ENCODE measurements at regions not wholly inside any gene's neighbourhood (a gene's known extent, or its start where the extent isn't known, plus 50 kb on each side); places are given as distances from the start of the nearest gene placed in this dataset.
"Not testable (repeated sequence)": the region's sequence is repeated elsewhere in the genome, so short reads cannot be mapped to it uniquely, and the experiment has no call there.

GRCh38 chr2:195307751-195308150 is 349.3 kb upstream of the SLC39A10 start:
- Mint-ChIP-seq H3K4me1 (no peaks in the 10 kb centered on the region), H3K9me3 (no peaks in the 10 kb centered on the region), H3K36me3 (no peaks in the 10 kb centered on the region), H3K27ac (no peak overlapping the region), H3K4me3 (no peak overlapping the region)
- ATAC-seq (no peak), DNase-seq (ENCODE audit: low spot score in 2 of 2) (no peak)

GRCh38 chr2:195304310-195304709 is 352.7 kb upstream of the SLC39A10 start:
- no peak overlapping the region for H3K4me3 Mint-ChIP-seq
- no peak for DNase-seq (ENCODE audit: low spot score in 2 of 2)
- no peaks in the 10 kb centered on the region for H3K4me1 Mint-ChIP-seq
- no peaks in the 10 kb centered on the region for H3K36me3 Mint-ChIP-seq
- no peaks in the 10 kb centered on the region for H3K9me3 Mint-ChIP-seq
- H3K27ac Mint-ChIP-seq, result no peak overlapping the region
- no peak for ATAC-seq

DNA sequence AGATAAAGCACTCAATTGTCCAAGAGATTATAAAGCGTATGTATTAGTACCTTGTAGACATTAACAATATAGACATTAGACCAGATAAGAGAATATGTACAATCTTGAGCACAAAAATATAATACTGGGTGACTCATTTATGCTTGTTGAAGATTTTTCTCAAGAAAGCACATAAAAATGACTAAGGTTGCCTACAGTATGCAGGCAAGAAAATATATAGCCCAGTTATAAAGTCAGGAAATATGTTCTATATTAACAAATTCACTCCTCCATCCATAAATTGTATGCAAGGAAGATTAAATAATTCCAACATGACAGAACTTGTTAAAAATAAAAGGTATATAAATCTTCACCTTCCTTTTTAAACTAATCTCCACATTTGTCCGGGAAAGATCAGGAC is 356.4 kb upstream of the SLC39A10 start:
- DNase-seq (ENCODE audit: low spot score in 2 of 2), result no peak
- H3K27ac Mint-ChIP-seq, result no peak overlapping the region
- no peak for ATAC-seq
- no peaks in the 10 kb centered on the region for H3K36me3 Mint-ChIP-seq
- no peak overlapping the region for H3K4me3 Mint-ChIP-seq
- no peaks in the 10 kb centered on the region for H3K4me1 Mint-ChIP-seq
- H3K9me3 Mint-ChIP-seq, result no peaks in the 10 kb centered on the region

GRCh38 chr2:195299600-195299999 is 357.4 kb upstream of the SLC39A10 start:
- no peak overlapping the region for H3K4me3 Mint-ChIP-seq
- no peaks in the 10 kb centered on the region for H3K36me3 Mint-ChIP-seq
- no peaks in the 10 kb centered on the region for H3K4me1 Mint-ChIP-seq
- no peak for DNase-seq (ENCODE audit: low spot score in 2 of 2)
- no peaks in the 10 kb centered on the region for H3K9me3 Mint-ChIP-seq
- no peak overlapping the region for H3K27ac Mint-ChIP-seq
- ATAC-seq, result no peak

- DNase-seq (ENCODE audit: low spot score in 2 of 2), result no peak
- Mint-ChIP-seq H3K36me3 (no peaks in the 10 kb centered on the region), H3K4me3 (no peak overlapping the region), H3K27ac (no peak overlapping the region), H3K9me3 (no peaks in the 10 kb centered on the region), H3K4me1 (no peaks in the 10 kb centered on the region)
- ATAC-seq, result no peak
Observed at GRCh38 chr2:195296490-195296889, 360.5 kb upstream of the SLC39A10 start.

DNA sequence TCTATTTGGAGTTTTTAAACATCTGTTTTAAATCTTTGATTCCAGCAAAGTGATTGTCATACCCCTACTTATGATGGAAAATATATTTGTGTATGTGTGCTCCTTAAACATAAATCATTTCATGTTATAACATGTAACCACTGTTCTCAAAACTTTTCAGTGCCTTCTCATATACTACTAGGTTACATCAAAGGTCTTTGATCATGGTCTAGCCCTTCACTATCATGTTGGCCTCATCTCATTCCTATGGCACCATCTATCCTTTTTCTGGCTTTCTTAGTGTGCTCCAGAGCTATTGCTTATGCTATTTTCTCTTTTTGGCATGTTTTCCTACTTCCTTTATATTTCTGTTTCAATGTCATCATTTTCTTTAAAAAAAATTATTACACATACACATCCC is 367.9 kb upstream of the SLC39A10 start:
- DNase-seq (ENCODE audit: low spot score in 2 of 2) (no peak), ATAC-seq (no peak)
- no peak overlapping the region for H3K27ac Mint-ChIP-seq
- H3K9me3 Mint-ChIP-seq, result no peaks in the 10 kb centered on the region
- no peaks in the 10 kb centered on the region for H3K4me1 Mint-ChIP-seq
- H3K36me3 Mint-ChIP-seq, result no peaks in the 10 kb centered on the region
- no peak overlapping the region for H3K4me3 Mint-ChIP-seq

- H3K27ac Mint-ChIP-seq, result no peak overlapping the region
- H3K4me1 Mint-ChIP-seq, result no peaks in the 10 kb centered on the region
- DNase-seq (ENCODE audit: low spot score in 2 of 2) (no peak), ATAC-seq (no peak)
- no peaks in the 10 kb centered on the region for H3K9me3 Mint-ChIP-seq
- H3K4me3 Mint-ChIP-seq, result no peak overlapping the region
- no peaks in the 10 kb centered on the region for H3K36me3 Mint-ChIP-seq
Observed at GRCh38 chr2:195279840-195280427, 377.1 kb upstream of the SLC39A10 start.

DNA sequence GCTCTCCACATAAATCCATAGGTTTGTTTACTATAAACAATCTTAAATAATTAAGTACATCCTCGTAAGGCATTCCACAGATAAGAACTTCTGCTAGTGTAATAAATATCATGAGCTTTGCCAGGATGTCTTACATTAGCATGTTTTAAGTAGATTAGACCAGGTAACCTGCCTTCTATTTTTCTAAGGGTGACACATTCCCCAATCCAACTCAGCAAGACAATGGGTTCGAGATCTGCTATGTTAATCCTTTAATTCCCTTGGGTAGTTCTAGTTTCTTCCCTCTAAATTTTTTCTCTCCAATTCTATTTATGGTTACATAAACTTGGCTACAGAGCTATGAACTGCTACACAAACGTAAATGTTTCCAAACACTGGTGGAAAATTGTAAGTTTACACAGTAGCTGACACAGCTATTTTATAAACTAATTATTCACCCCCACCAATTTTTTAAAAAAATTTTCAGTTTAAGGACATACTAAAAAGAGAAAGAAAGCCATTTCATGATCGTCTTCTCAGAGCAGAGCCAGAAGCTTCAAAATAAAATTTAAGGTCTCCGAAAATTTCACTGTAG is 386.5 kb upstream of the SLC39A10 start:
- Mint-ChIP-seq H3K4me1 (no peaks in the 10 kb centered on the region), H3K36me3 (no peaks in the 10 kb centered on the region), H3K27ac (no peak overlapping the region), H3K9me3 (no peaks in the 10 kb centered on the region), H3K4me3 (no peak overlapping the region)
- DNase-seq (ENCODE audit: low spot score in 2 of 2), result no peak
- no peak for ATAC-seq

- no peaks in the 10 kb centered on the region for H3K36me3 Mint-ChIP-seq
- no peak overlapping the region for H3K27ac Mint-ChIP-seq
- DNase-seq (ENCODE audit: low spot score in 2 of 2) (no peak), ATAC-seq (no peak)
- H3K4me3 Mint-ChIP-seq, result no peak overlapping the region
- no peaks in the 10 kb centered on the region for H3K4me1 Mint-ChIP-seq
- H3K9me3 Mint-ChIP-seq, result no peaks in the 10 kb centered on the region
Observed at GRCh38 chr2:195269220-195269619, 387.8 kb upstream of the SLC39A10 start.

DNA sequence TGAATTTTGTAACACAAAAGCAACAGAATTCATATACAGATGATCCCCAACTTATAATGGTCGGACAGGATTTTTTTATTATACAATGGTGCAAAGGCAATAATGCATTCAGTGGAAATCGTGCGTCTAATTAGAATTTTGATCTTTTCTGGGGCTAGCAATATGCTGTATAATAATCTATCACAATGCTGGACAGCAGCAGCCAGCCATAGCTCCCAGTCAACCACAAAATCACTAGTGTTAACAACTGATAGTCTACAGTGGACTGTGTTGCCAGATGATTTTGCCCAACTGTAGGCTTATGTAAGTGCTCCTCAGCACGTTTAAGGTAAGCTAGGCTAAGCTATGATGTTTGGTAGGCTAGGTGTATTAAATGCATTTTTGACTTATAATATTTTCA is 399.0 kb upstream of the SLC39A10 start:
- no peak overlapping the region for H3K4me3 Mint-ChIP-seq

GRCh38 chr2:195252018-195252417 is 405.0 kb upstream of the SLC39A10 start:
- Mint-ChIP-seq H3K27ac (no peak overlapping the region), H3K4me3 (no peak overlapping the region), H3K4me1 (no peaks in the 10 kb centered on the region), H3K9me3 (peaks cover 5% of the 10 kb centered on the region), H3K36me3 (no peaks in the 10 kb centered on the region)
- DNase-seq (ENCODE audit: low spot score in 2 of 2), result no peak
- no peak for ATAC-seq

More for the DNA sequence above, 399.0 kb upstream of the SLC39A10 start:
- Mint-ChIP-seq H3K27ac (no peak overlapping the region), H3K4me1 (no peaks in the 10 kb centered on the region), H3K9me3 (no peaks in the 10 kb centered on the region), H3K36me3 (no peaks in the 10 kb centered on the region)
- no peak for ATAC-seq
- DNase-seq (ENCODE audit: low spot score in 2 of 2), result no peak

DNA sequence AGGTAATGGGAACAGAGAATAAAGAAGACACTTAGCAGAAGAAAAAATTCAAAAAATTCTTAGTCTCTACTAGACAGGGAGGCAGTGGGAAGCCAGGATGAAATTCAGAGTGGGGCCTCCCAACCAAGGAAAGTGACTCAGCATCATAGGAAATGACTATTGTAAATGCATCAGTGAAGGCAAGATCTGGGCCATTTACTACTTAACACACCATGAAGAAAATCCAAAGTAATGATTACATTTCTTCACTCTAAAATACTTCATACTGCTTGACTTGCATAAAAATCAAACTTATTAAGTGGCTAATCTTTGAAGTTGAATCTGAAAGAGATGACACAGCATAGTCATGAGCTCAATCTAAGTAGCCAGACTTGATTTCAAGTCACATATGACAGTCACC is 405.8 kb upstream of the SLC39A10 start:
- H3K9me3 Mint-ChIP-seq, result peaks cover 6% of the 10 kb centered on the region
- ATAC-seq (no peak), DNase-seq (ENCODE audit: low spot score in 2 of 2) (no peak)
- H3K4me1 Mint-ChIP-seq, result no peaks in the 10 kb centered on the region
- no peak overlapping the region for H3K27ac Mint-ChIP-seq
- no peaks in the 10 kb centered on the region for H3K36me3 Mint-ChIP-seq
- H3K4me3 Mint-ChIP-seq, result no peak overlapping the region

- DNase-seq (ENCODE audit: low spot score in 2 of 2), result no peak
- Mint-ChIP-seq H3K4me3 (no peak overlapping the region), H3K4me1 (no peaks in the 10 kb centered on the region), H3K36me3 (no peaks in the 10 kb centered on the region), H3K9me3 (peaks cover 2% of the 10 kb centered on the region), H3K27ac (no peak overlapping the region)
- ATAC-seq, result no peak
Observed at GRCh38 chr2:195238826-195239225, 418.2 kb upstream of the SLC39A10 start.

DNA sequence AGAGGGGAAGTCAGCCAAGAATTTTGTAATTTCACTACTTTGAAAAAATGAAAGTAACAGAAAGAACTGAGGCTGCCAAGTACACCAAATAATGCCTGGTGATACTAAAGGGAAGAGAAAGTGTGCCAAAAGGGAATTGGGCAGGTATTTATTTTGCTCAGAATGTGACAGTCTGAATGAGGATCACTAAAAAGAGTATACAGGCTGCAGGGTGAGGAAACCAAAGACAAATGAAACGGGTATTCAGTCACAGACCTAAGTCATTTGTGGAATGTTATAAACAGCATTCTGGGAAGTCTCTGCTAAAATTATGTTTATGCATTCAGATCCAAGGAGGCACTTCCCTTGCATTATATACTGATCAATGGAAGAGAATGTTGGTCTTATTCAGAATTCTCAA is 418.6 kb upstream of the SLC39A10 start:
- H3K4me1 Mint-ChIP-seq, result no peaks in the 10 kb centered on the region
- no peak for DNase-seq (ENCODE audit: low spot score in 2 of 2)
- H3K9me3 Mint-ChIP-seq, result peaks cover 2% of the 10 kb centered on the region
- no peak for ATAC-seq
- H3K27ac Mint-ChIP-seq, result no peak overlapping the region
- no peaks in the 10 kb centered on the region for H3K36me3 Mint-ChIP-seq
- no peak overlapping the region for H3K4me3 Mint-ChIP-seq

DNA sequence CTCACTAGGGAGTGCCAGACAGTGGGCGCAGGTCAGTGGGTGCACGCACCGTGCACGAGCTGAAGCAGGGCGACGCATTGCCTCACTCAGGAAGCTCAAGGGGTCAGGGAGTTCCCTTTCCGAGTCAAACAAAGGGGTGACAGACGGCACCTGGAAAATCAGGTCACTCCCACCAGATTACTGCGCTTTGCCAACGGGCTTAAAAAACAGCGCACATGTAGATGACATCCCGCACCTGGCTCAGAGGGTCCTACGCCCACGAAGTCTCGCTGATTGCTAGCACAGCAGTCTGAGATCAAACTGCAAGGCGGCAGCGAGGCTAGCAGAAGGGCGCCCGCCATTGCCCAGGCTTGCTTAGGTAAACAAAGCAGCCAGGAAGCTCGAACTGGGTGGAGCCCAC is 428.5 kb upstream of the SLC39A10 start:
- ATAC-seq; H3K36me3 Mint-ChIP-seq; H3K27ac Mint-ChIP-seq; H3K9me3 Mint-ChIP-seq; H3K4me3 Mint-ChIP-seq; DNase-seq (ENCODE audit: low spot score in 2 of 2); H3K4me1 Mint-ChIP-seq: not testable (repeated sequence)

DNA sequence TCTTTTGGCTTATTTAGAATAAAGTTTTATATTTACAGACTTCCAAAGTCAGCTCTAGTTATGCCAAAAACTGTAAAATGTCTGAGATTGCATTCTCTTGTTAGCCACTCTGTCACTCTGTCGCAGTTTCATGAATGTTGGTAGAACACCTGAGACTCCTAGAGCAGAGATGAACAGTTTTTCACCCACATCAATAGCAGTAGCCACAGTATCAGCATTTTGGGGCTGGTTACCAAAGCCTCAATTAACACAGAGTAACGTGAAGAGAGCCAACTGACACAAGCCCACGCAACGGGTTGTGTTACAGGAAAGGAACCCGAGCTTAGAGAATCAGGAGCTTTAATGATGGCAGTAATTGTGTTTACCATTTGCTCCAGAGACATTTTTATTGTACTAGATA is 443.0 kb upstream of the SLC39A10 start:
- Mint-ChIP-seq H3K36me3 (no peaks in the 10 kb centered on the region), H3K4me3 (no peak overlapping the region), H3K9me3 (no peaks in the 10 kb centered on the region), H3K4me1 (no peaks in the 10 kb centered on the region), H3K27ac (no peak overlapping the region)
- DNase-seq (ENCODE audit: low spot score in 2 of 2), result no peak
- ATAC-seq, result no peak

DNA sequence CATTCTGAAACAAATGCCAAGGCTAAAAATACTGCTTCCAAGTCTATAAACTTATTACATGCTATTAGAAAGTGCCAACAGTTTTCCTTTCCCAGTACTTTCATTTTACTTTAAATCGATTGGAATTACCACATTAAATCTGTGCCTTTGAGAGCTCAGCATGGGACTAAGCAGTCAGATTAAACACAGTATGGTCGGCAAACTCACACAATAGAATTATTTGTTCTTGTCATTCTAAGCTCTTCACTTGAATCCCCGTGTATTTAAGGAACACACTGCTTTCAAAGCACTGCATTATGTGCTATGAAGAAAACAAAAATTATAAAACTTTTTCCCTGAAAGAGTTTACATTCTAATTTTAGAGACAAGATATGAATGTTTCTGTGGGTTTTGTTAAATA is 444.4 kb upstream of the SLC39A10 start:
- DNase-seq (ENCODE audit: low spot score in 2 of 2), result no peak
- no peaks in the 10 kb centered on the region for H3K36me3 Mint-ChIP-seq
- H3K9me3 Mint-ChIP-seq, result peaks cover 2% of the 10 kb centered on the region
- H3K4me1 Mint-ChIP-seq, result no peaks in the 10 kb centered on the region
- ATAC-seq, result no peak
- no peak overlapping the region for H3K4me3 Mint-ChIP-seq
- no peak overlapping the region for H3K27ac Mint-ChIP-seq
